NCI-H1436 (cell line): ENCODE measurements at regions not wholly inside any gene's neighbourhood (a gene's known extent, or its start where the extent isn't known, plus 50 kb on each side); places are given as distances from the start of the nearest gene placed in this dataset.

Experiments
- DNase-seq: peaks from one replicate; lab custom pipeline; 2025; lab: John Stamatoyannopoulos, UW

DNA sequence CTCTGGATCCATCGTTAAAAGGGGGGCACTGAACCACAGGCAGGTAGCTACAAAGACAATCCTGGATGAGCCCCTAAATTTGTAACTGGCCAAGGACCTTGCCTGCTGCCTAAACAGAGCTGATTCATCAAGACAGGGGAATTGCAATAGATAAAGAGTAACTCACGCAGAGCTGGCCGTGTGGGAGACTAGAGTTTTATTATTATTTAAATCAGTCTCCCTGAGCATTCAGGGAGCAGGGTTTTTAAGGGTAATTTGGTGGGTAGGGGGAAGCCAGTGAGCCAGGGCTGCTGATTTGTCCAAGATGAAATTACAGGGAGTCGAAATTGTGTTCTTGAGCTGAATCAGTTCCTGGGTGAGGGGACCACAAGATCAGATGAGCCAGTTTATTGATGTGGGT lies 885.1 kb upstream of the CADM2 start:
- DNase-seq, result no peak

DNA sequence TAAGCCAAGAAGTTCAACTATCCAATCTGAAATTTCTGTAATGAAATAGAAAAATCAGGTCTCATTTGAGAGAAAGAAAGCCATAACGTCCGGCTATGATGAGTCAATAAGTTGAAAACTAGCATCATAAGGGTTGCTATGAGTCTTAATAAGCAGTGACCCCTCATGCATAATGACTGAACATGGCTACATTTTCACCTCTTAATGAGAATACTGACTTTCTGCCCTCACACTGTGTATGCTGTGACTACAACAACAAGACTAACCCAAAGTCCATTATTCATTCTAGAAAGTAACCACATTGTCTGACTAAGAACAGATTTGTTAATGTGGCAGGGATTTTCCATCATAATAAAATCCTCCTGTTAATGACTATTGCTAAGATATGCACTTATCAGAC lies 884.0 kb upstream of the CADM2 start:
- DNase-seq, result no peak

DNA sequence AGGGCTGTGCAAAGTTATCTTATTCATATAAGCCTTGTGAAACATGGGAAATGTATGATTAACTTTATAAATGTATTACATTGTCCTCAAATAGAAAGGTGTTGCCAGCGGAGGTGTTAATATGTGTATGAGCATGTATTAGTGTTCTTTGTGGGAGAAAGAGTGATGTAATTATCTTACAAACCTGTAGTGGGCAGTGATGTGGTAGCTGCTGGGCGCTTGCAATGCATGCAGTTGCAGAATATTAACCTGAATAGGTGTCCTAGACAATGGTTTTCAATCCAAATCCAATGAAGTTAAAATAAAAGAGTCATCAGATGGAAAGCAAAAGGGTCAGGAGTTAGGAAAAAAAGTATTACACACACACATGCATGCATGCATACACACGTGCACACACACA lies 881.3 kb upstream of the CADM2 start:
- no peak for DNase-seq

DNA sequence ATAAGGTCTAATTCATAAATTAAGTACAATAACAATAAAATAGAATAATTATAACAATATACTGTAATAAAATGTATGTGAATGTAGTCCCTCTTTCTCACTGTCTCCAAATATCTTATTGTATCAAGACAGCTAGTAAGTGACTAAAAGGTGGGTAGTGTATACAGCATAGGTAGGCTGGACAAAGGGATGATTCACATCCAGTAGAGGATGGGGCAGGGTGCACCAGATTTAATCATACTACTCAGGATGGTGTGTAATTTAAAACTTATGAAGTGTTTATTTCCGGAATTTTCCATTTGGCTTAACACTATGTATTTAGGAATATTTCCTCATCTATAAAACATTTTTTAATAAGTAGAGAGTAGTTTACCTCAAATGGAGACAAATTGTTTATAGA lies 876.1 kb upstream of the CADM2 start:
- no peak for DNase-seq

DNA sequence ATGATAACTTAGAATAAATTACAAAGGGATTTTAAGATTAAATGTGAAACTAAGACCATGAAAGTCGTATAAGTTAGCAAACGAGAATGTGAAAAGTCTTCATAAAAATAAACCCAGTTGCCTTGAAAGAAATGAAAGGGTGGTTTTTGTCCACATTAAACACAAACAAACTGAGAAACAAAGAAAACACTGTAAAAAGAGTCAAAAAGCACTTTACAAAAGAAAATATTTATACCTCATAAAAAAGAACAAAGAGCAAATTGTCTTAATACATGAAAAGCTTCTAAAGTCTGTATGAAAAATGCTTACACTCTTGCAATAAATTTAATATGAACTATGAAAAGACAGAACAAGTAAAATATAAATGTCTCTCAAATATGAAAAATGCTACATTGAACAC lies 865.9 kb upstream of the CADM2 start:
- DNase-seq, result no peak

DNA sequence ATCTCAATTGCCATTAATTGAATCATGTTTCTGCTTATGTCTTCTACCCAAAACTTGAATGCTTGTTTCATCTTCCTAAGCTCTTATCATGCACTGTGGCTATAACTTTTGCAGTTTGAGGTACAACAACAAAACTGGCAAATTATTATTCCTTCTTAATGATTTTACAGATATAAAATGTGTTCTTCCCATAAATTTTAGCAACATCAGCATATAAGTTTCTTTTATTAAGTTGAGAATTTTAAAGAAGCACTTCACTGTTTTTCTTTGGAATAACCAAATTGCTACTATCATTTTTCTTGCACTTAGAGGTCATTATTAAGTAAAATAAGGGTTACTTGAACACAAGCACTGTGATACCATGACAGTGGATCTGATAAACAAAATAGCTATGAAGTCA lies 862.6 kb upstream of the CADM2 start:
- no peak for DNase-seq

DNA sequence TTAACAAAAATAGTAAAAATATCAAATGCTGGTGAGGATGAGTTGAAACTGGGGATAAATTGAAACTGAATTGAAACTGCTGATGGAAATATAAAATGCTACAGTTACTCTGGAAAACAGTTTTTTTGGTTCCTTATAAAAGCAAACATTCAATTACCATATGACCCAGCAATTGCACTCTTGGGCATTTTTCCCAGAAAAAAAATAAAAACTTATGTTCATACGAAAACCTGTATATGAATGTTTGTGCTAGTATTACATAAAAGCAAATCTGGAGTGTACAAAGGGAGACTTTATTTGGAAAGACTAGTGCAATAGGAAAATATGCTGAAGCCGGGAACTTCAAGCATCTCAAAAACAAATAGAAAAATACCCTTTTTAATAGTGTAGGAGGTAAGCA lies 857.9 kb upstream of the CADM2 start:
- DNase-seq, result no peak

DNA sequence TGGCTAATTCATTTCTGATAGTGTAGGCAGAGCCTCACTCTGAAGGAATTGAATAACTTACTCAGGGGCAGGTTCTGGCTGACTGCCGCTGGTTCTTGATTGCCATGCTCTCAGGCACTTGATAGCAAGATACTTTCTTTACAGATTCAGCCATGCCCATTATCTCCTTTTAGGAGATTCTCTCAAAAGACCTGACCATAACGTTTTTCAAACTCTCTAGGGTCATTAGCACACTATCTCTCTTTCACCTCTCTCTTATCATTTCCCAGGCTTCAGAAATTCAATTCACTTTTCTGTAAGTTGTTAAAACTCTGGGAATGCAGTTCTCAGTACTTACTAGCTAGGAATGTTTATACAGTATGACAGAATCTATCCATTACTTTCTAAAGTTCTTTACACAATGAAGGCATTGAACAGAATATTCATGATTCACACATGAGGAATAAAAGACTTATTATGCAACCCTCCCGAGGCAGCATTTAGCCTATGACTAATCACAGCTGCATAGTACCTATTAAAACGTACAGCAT lies 850.3 kb upstream of the CADM2 start:
- no peak for DNase-seq

DNA sequence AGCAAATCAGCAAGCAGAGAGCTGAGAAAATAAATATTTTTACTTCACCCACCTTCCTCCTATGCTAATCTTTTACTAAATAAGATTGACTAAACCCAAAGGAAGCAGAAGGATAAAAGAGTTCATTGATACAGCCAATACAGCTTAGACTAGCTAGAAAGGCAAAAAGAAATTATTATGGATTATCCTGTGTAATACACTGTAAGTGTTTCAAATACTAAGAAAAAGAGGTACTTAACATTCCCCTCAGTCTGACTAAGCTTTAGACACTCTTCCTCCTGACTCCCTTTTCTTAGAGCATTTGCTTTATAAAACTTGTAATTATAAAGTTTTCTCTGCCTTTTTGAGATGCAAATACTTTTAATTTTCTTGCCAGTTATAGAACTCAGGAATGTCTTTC lies 848.9 kb upstream of the CADM2 start:
- DNase-seq, result no peak

DNA sequence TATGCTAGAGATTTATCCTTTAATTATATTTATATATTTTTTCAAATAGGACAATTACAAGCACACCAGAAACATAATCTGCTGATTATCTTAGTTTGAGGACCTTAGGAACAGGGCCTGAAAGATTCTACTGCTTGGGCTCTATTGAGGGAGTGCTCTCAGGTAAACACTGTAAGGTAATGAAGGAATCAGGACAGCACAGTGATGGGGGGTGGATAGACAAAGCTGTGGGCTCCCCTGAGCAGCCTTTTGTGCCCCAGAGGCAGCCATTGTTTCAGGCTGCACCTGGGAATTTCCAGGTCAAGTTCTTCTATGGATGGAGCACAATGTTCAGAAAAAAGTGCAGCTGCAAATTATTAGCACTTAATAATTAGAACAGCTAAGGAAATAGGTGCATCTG lies 848.0 kb upstream of the CADM2 start:
- DNase-seq, result no peak

DNA sequence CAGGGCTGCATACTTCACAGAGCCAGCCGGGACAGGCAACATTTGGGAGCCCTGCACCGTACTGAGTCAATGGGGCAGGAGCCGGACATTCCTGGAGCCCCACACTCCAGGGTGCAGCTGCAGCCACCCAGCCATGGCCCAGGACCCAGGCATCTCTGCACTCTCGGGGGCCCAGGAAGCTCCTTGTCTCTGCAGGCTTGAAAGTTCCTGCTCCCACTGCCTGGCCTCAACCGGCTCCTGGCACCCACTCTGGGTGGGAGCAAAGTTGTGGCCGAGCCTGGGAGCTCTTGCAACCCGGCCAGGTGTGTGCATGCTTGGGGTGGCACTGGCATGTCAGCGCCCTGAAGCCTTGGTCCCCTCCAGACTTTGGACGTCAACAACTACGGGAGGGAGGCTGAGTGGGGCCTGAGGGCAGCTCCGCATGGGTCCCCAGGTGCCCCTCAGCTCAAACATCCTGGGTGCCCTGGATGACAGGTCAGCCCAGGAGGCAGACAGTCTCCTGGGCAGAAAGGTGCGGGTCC lies 833.5 kb upstream of the CADM2 start:
- DNase-seq, result no peak

DNA sequence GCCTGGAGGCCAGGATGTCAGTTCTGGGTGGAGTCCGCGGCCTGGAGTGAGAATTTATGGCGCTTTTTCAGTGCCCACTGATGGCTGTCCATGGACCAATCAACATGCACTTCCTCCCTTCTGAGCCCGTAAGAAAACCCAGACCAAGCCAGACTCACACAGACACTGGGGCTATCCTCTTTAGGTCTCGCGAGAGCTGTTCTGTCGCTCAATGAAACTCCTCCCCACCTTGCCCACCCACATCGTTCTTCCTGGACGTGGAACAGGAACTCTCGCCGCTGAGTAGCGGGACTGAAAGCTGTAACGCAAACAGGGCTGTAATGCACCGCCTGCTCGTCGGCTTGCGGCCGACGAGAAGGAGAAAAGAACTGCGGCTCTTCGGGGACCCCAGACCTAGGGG lies 833.0 kb upstream of the CADM2 start:
- no peak for DNase-seq

DNA sequence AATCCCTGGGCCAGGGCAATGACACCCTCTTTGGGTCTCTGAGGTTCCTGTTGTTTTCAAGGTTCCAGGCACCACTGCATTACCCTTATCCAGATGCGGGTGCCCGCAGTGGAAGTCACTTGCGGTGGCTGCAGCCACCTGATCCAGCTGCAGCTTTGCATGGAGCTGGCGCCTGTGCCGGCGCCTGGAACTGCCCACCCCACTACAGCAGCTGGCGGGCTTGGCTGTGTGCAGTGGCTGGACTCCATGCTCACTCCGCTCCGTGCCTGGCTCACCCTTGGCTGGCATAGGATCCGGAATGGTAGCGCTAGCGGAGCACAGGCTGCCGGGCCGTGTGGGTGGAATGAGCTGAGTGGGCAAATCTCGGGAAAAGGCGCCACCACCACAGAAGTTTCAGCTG lies 832.6 kb upstream of the CADM2 start:
- no peak for DNase-seq

DNA sequence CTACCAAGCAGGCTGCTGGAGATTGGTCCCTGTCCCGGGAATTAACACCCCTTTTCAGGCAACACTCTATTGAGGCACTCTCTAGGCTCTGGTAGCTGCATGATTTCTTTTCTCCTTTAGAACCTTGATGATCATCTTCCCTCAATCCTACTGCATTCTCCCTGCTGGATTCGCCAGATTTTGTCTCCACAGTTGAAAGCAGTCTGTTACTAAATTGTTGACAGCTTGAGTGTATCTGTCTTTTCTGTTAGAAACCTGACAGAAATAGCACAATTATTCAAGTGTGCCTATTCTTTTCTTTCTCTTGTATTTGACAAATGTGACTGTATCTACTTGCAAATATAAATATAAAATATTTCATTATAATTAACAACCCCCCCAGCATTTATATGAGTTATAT lies 830.8 kb upstream of the CADM2 start:
- no peak for DNase-seq

DNA sequence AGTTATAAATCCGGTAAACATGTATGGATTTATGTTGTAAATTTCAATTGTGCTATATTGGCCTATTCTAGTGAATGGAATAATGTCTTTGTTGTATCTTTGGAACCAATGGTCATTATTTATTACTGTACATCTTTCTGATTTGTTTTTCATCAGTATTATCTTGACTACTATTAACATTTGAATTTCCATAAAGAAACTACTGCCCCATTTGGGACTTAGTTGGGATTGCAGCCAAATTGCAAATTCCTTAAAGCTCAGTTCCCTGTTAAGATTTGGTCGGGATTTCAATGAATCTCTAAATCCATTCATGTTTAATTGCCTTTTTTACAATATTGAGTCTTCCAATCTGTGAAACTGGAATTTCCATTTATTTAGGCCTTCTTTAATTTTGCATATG lies 822.4 kb upstream of the CADM2 start:
- no peak for DNase-seq

DNA sequence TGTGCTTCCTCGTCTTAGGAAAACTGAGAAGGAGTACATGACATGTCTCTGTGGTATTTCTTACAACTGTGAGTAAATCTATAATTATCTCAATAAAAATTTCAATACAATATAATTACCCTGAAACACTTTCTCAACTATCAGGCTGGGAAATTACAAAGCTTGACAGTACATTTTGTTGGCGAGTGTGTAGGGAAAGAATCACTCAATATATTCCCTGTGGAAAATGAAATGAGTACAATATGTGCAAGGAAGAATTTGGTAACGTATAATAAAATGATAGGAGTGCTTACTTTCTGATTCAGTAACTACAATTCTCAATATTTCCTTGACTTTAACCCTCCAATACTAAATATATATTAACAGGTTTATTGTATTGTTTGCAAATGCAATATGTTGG lies 818.2 kb upstream of the CADM2 start:
- DNase-seq, result no peak

DNA sequence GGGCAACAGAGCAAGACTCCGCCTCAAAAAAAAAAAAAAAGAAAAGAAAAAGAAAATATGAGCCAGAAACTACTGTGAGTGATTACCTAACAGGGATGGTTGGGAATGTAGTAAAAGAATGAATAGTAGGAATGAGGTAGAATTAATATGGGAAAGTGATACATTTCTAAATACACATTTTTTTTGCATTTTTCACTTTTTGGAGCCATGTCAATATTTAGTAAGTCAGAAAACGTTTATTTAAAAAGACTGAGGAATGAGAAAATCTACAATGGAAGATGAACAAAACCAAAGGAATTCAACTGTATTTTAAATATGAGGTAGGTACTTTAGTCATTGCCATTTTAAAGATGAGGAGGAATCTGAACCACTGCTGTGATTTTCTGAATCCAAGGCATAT lies 817.2 kb upstream of the CADM2 start:
- DNase-seq, result no peak

DNA sequence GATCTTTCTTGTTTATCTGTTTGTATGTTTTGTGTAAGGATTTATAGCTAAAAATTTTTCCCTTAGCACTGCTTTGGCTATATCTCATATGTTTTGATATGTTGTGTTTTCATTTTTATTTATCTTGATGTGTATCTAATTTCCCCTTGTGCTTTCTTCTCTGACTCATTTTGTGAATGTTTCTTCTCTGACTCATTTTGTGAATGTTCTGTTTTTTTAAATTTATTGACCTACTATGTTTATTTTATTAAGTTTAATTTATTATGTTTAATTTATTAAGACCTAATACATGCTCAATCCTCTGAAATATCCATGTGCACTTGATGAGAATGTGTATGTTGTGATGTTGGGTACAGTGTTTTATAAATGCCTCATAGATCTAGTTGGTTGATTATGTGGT lies 793.5 kb upstream of the CADM2 start:
- DNase-seq, result no peak

DNA sequence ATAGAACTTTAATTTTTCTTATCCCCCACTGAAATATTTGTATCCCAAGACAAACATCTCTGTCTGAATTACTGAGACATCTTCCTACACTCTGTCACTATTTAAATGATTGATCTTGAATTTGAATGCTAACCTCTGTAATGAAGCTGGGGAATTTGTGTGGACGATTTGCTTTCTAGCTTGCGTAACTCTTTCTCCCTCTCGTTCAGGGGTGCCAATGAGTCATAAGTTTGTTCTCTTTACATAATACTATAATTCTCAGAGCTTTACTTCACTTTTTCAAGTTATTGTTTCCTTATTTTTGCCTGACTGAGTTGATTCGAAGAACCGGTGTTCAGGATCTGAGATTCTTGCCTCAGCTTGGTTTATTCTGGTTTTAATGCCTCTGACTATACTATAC lies 783.3 kb upstream of the CADM2 start:
- DNase-seq, result no peak

DNA sequence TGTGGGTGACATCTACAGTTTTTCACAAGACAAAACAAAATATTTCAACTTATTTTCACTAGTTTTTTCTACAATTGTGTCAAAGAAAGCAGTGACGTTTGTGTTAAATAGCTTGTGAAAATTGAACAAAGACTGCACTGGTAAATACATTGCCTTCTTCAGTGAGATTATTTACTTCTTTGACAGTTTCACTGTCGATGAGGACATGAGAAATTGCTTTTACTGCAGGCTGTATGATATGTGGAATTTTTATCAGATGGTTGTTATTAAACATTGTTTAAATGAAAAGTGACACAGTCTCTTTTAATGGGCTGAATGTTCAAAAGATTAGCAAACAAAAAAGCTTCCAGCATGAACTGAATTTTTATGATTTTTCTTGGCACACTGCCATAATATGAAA lies 773.9 kb upstream of the CADM2 start:
- no peak for DNase-seq

DNA sequence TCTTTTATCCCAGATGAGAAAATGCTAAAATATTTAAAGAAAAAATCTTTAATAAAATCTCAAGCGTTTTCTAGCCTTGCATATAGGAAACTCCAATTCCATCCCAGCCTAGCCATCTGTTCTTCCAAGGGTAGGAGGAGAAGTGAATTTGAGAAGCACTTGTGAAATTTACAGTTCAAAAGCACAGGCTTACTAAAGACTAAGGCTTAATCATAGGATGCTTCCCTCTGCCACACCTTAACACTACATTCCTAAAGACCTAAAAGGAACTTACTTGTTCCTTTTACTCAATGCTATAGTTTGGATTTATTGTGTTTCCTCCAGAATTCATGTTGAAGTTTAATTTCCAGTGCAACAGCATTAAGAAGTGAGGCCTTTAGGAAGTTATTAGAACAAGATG lies 764.8 kb upstream of the CADM2 start:
- DNase-seq, result no peak

DNA sequence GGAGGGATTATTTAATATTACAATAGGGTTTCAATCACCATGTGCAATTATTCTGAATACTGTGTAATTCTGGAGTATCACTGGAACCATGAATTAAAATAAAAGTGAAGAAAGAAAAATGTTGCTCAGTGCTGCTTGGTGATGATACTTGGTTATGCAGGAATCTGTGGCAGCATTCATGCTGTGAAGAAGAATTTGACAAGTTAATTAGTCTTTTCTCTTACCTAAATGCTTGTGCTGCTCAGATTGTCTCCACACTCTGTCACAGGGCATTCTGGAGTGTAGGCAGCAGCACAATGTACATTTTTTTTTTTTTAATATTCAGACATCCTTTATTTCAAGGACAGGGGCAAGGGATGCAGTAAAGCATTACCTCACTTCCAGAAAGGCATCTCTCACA lies 749.3 kb upstream of the CADM2 start:
- DNase-seq, result no peak

DNA sequence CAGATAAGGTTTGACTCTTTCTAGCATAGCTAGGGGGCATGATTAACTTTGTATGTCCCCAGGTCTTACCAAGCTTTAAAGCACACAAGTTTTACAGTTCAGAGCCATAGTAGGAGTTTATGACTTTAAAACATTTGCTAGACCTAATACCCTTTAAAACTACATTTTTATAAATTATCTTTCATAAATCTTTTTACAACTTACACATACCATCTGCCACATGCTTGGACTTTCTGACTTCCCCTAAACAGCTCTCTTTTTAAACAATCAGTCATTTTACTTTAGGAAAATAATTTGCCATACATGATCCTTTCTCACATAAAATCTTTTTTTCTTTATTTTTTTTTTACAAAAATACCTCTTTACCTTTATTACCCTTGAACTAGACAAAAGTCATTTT lies 735.3 kb upstream of the CADM2 start:
- DNase-seq, result no peak

DNA sequence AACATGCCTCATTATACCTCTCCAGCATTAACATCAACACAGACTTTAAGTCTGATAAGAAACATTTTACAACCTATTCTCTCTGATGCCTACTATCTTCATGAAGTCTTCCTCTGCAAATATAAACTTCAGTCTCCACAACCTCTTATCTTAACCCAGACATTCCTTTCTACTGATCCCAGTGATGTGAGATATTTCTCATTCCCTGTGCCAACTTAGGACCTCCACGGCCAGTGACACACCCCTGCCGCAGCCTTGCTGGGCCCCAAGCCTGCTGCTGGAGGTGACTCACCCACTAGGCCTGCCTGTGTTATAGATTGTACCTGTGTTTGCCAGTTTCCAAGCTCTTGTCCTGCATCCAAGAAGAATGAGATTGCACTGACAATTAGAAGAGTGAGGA lies 734.5 kb upstream of the CADM2 start:
- DNase-seq, result no peak

DNA sequence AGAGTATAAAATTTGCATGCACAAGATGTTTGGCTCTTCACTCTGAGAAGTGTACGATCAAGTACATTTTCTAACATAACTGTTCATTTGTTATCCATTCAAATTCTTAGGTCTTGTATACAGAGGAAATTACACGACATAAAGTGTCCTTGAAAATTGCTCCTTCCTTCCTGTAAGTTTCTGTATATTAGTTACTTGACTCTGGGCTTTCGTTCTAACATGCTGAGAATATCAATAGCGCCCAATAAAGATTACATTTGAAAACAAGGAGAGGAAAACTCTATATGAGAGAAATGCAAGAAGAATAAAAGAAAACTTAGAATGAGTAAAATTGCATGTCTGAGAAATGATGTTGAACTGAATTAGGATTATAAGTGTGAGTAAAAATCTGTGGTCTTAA lies 722.5 kb upstream of the CADM2 start:
- no peak for DNase-seq
